Activated naive CD8-positive, alpha-beta T cell treated with anti-CD3 and anti-CD28 coated beads, Interleukin-2, amount 50 U/mL, for 24 hours (primary cell): ENCODE measurements at regions not wholly inside any gene's neighbourhood (a gene's known extent, or its start where the extent isn't known, plus 50 kb on each side); places are given as distances from the start of the nearest gene placed in this dataset.
A peak's percentile ranks its signal among the peaks of the same experiment; 100 is the strongest.

Experiments
- ATAC-seq: fragments of 150-1000 bp; cut with Tn5 transposase; one replicate; pipeline ENCODE4 v1.10.0; 2021
- DNase-seq: peaks from one replicate; pipeline ENCODE4 v3.0.0; 2021
- H3K27ac Mint-ChIP-seq: one replicate; pipeline ENCODE4 v1.8.0; 2021; ENCODE audit warnings: mild to moderate bottlenecking, mixed read lengths
- H3K27me3 Mint-ChIP-seq: one replicate; pipeline ENCODE4 v1.8.0; 2021; ENCODE audit warnings: mixed read lengths
- H3K36me3 Mint-ChIP-seq: one replicate; pipeline ENCODE4 v1.8.0; 2021; ENCODE audit warnings: low read depth, mixed read lengths
- H3K4me1 Mint-ChIP-seq: one replicate; pipeline ENCODE4 v1.8.0; 2021; ENCODE audit warnings: mixed read lengths
- H3K4me3 Mint-ChIP-seq: one replicate; pipeline ENCODE4 v1.8.0; 2021; ENCODE audit warnings: mild to moderate bottlenecking, moderate library complexity, mixed read lengths
- H3K9me3 Mint-ChIP-seq: one replicate; pipeline ENCODE4 v1.8.0; 2021; ENCODE audit warnings: mixed read lengths

GRCh38 chr2:165033402-165033801 is 78.1 kb upstream of the SLC38A11 start:
- DNase-seq: no peak
- no peaks in the 10 kb centered on the region for H3K4me1 Mint-ChIP-seq
- no peaks in the 10 kb centered on the region for H3K36me3 Mint-ChIP-seq
- no peaks in the 10 kb centered on the region for H3K9me3 Mint-ChIP-seq
- no peak for ATAC-seq
- H3K27me3 Mint-ChIP-seq: no peaks in the 10 kb centered on the region
- no peak overlapping the region for H3K4me3 Mint-ChIP-seq
- no peak overlapping the region for H3K27ac Mint-ChIP-seq

GRCh38 chr2:165032559-165032958 is 77.2 kb upstream of the SLC38A11 start:
- H3K9me3 Mint-ChIP-seq: no peaks in the 10 kb centered on the region

GRCh38 chr2:165024199-165024598 is 68.9 kb upstream of the SLC38A11 start:
- ATAC-seq: no peak
- no peaks in the 10 kb centered on the region for H3K9me3 Mint-ChIP-seq
- no peak overlapping the region for H3K4me3 Mint-ChIP-seq

More at GRCh38 chr2:165032559-165032958, 77.2 kb upstream of the SLC38A11 start:
- Mint-ChIP-seq H3K4me3 (no peak overlapping the region), H3K27me3 (no peaks in the 10 kb centered on the region), H3K4me1 (no peaks in the 10 kb centered on the region), H3K36me3 (no peaks in the 10 kb centered on the region), H3K27ac (no peak overlapping the region)
- DNase-seq: no peak
- ATAC-seq: no peak

GRCh38 chr2:165022781-165023180 is 67.5 kb upstream of the SLC38A11 start:
- Mint-ChIP-seq H3K27me3 (peaks cover 4% of the 10 kb centered on the region), H3K27ac (no peak overlapping the region), H3K9me3 (no peaks in the 10 kb centered on the region), H3K36me3 (no peaks in the 10 kb centered on the region), H3K4me1 (no peaks in the 10 kb centered on the region), H3K4me3 (no peak overlapping the region)
- ATAC-seq (no peak), DNase-seq (no peak)

More at GRCh38 chr2:165024199-165024598, 68.9 kb upstream of the SLC38A11 start:
- Mint-ChIP-seq H3K27me3 (peaks cover 4% of the 10 kb centered on the region), H3K4me1 (no peaks in the 10 kb centered on the region), H3K36me3 (no peaks in the 10 kb centered on the region), H3K27ac (no peak overlapping the region)
- no peak for DNase-seq

- ATAC-seq (no peak), DNase-seq (no peak)
- Mint-ChIP-seq H3K4me3 (no peak overlapping the region), H3K4me1 (peaks cover 5% of the 10 kb centered on the region), H3K27ac (no peak overlapping the region), H3K36me3 (no peaks in the 10 kb centered on the region), H3K9me3 (no peaks in the 10 kb centered on the region), H3K27me3 (peaks cover 4% of the 10 kb centered on the region)
These were observed 62.8 kb upstream of the SLC38A11 start for GRCh38 chr2:165017966-165018596.

GRCh38 chr2:165016772-165017411 is 61.6 kb upstream of the SLC38A11 start:
- Mint-ChIP-seq H3K36me3 (no peaks in the 10 kb centered on the region), H3K27ac (no peak overlapping the region), H3K9me3 (no peaks in the 10 kb centered on the region), H3K4me3 (no peak overlapping the region), H3K27me3 (peaks cover 4% of the 10 kb centered on the region), H3K4me1 (peaks cover 5% of the 10 kb centered on the region)
- DNase-seq (peak; percentile 12), ATAC-seq (peak; percentile 66)

- no peaks in the 10 kb centered on the region for H3K36me3 Mint-ChIP-seq
- ATAC-seq (peak; percentile 59), DNase-seq (peak; percentile 68)
- H3K4me3 Mint-ChIP-seq: no peak overlapping the region
- H3K9me3 Mint-ChIP-seq: no peaks in the 10 kb centered on the region
- H3K4me1 Mint-ChIP-seq: peaks cover 5% of the 10 kb centered on the region
- H3K27me3 Mint-ChIP-seq: peaks cover 3% of the 10 kb centered on the region
- H3K27ac Mint-ChIP-seq: no peak overlapping the region
These were observed 59.8 kb upstream of the SLC38A11 start for GRCh38 chr2:165015052-165015642.

- Mint-ChIP-seq H3K27ac (no peak overlapping the region), H3K4me3 (no peak overlapping the region), H3K4me1 (peaks cover 5% of the 10 kb centered on the region), H3K36me3 (no peaks in the 10 kb centered on the region), H3K27me3 (peaks cover 2% of the 10 kb centered on the region), H3K9me3 (no peaks in the 10 kb centered on the region)
- DNase-seq (no peak), ATAC-seq (no peak)
These were observed 58.8 kb upstream of the SLC38A11 start for GRCh38 chr2:165013944-165014619.

- H3K36me3 Mint-ChIP-seq: no peaks in the 10 kb centered on the region
- no peak overlapping the region for H3K4me3 Mint-ChIP-seq
- H3K27me3 Mint-ChIP-seq: peaks cover 7% of the 10 kb centered on the region
- no peak overlapping the region for H3K27ac Mint-ChIP-seq
- no peak for ATAC-seq
- peaks cover 5% of the 10 kb centered on the region for H3K4me1 Mint-ChIP-seq
- H3K9me3 Mint-ChIP-seq: no peaks in the 10 kb centered on the region
- no peak for DNase-seq
These were observed 55.9 kb upstream of the SLC38A11 start for GRCh38 chr2:165011199-165011598.

GRCh38 chr2:165010556-165010955 is 55.2 kb upstream of the SLC38A11 start:
- Mint-ChIP-seq H3K4me1 (peaks cover 5% of the 10 kb centered on the region), H3K4me3 (no peak overlapping the region), H3K27me3 (peaks cover 10% of the 10 kb centered on the region), H3K27ac (no peak overlapping the region), H3K9me3 (no peaks in the 10 kb centered on the region), H3K36me3 (no peaks in the 10 kb centered on the region)
- DNase-seq: no peak
- ATAC-seq: no peak

GRCh38 chr2:165009466-165009865 is 54.1 kb upstream of the SLC38A11 start:
- ATAC-seq (no peak), DNase-seq (no peak)
- H3K4me1 Mint-ChIP-seq: peaks cover 5% of the 10 kb centered on the region
- H3K27ac Mint-ChIP-seq: no peak overlapping the region
- H3K9me3 Mint-ChIP-seq: no peaks in the 10 kb centered on the region
- peaks cover 10% of the 10 kb centered on the region for H3K27me3 Mint-ChIP-seq
- H3K36me3 Mint-ChIP-seq: no peaks in the 10 kb centered on the region
- H3K4me3 Mint-ChIP-seq: no peak overlapping the region

GRCh38 chr2:165008730-165009315 is 53.5 kb upstream of the SLC38A11 start:
- peaks cover under 1% of the 10 kb centered on the region for H3K4me1 Mint-ChIP-seq
- no peak overlapping the region for H3K27ac Mint-ChIP-seq
- DNase-seq (no peak), ATAC-seq (no peak)
- no peaks in the 10 kb centered on the region for H3K9me3 Mint-ChIP-seq
- H3K36me3 Mint-ChIP-seq: no peaks in the 10 kb centered on the region
- H3K4me3 Mint-ChIP-seq: no peak overlapping the region
- H3K27me3 Mint-ChIP-seq: peaks cover 10% of the 10 kb centered on the region

GRCh38 chr2:165007161-165007744 is 51.9 kb upstream of the SLC38A11 start:
- Mint-ChIP-seq H3K4me1 (no peaks in the 10 kb centered on the region), H3K9me3 (no peaks in the 10 kb centered on the region), H3K27ac (no peak overlapping the region), H3K27me3 (peaks cover 10% of the 10 kb centered on the region), H3K36me3 (no peaks in the 10 kb centered on the region), H3K4me3 (no peak overlapping the region)
- ATAC-seq (no peak), DNase-seq (no peak)
